ENCODE measurements at regions not wholly inside any gene's neighbourhood (a gene's known extent, or its start where the extent isn't known, plus 50 kb on each side); places are given as distances from the start of the nearest gene placed in this dataset.

DNA sequence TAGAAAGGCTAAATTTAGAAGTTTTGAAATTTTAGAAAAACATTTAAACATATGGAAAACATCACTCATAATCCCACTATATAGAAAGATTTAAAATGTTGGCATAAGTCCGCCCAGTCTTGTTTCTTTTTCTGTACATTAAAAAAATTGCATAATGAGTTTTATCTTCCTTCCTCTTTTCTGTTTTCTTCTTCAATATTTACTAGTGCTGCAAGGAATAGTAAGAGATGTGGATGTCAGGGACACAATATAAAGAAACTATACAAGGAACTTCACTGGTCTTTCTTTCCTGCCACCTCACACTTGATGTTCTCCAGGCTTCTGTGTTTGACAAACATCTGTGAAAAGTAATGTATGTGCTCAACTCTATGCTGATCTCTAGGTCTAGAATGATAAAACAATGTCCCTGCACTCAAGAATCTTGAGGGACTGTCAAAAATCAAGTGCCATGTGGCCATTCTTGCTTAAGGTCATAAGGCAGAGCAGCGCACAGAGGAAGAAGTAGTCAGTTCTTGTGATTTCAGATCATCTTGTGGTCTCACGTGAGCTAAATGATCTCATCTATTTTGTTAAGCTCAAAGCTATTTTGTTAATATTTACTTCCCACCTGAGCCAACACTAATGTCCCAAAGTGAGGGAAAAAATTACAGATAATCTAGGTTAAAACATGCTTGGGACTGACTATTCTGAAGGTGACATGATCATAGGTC, 186.9 kb upstream of the OBI1 start:
- TF ChIP-seq POLR2A (IDR thresholded peaks at IDR 0.05) (no peak), EP300 (IDR thresholded peaks at IDR 0.05; ENCODE audit: low read depth) (no peak), POLR2AphosphoS5 (IDR thresholded peaks at IDR 0.05) (no peak)
- TF ChIP-seq, protein P1, sequence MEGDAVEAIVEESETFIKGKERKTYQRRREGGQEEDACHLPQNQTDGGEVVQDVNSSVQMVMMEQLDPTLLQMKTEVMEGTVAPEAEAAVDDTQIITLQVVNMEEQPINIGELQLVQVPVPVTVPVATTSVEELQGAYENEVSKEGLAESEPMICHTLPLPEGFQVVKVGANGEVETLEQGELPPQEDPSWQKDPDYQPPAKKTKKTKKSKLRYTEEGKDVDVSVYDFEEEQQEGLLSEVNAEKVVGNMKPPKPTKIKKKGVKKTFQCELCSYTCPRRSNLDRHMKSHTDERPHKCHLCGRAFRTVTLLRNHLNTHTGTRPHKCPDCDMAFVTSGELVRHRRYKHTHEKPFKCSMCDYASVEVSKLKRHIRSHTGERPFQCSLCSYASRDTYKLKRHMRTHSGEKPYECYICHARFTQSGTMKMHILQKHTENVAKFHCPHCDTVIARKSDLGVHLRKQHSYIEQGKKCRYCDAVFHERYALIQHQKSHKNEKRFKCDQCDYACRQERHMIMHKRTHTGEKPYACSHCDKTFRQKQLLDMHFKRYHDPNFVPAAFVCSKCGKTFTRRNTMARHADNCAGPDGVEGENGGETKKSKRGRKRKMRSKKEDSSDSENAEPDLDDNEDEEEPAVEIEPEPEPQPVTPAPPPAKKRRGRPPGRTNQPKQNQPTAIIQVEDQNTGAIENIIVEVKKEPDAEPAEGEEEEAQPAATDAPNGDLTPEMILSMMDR (IDR thresholded peaks at IDR 0.05) = no peak

Data from transverse colon (tissue), 4 donors.